ENCODE measurements at regions not wholly inside any gene's neighbourhood (a gene's known extent, or its start where the extent isn't known, plus 50 kb on each side); places are given as distances from the start of the nearest gene placed in this dataset.
A peak's percentile ranks its signal among the peaks of the same experiment; 100 is the strongest.

GRCh38 chr10:128470321-128470965 lies 344.2 kb upstream of the MKI67 start:
- H3K27ac ChIP-seq (ENCODE audit: extremely low read depth, low read depth, low read length) = no peak overlapping the region
- TF ChIP-seq HLTF (IDR thresholded peaks at IDR 0.05) = no peak
- H3K9me1 ChIP-seq (ENCODE audit: control insufficient read depth, insufficient read depth, low read length) = peaks cover 4% of the 10 kb centered on the region
- DNase-seq (ENCODE audit: extremely low read depth in 1 of 4, low spot score in 3 of 4) (no peak), FAIRE-seq (no peak), ATAC-seq (0 out of 3 replicates have a peak, but pooled peaks have one; percentile 18)
- H3K9ac ChIP-seq (ENCODE audit: insufficient read depth in 1 of 2, low read depth in 2 of 2, low read length in 2 of 2) = no peak overlapping the region
- no peaks in the 10 kb centered on the region for H3K36me3 ChIP-seq (ENCODE audit: control insufficient read depth, insufficient read depth, low read length)
- no peak overlapping the region for H3K4me3 ChIP-seq
- peaks cover 2 to 73% of the 10 kb centered on the region in 2 experiments; a peak in 4 of 5 replicates for H3K27me3 ChIP-seq (ENCODE audit: control insufficient read depth in 2 of 2, insufficient read depth in 2 of 2, low read length in 2 of 2)
- ChIA-PET CTCF (ENCODE audit: low intra/inter-chr PET ratio) (no interaction called here), POLR2A (no interaction called here)
- H3K4me2 ChIP-seq (ENCODE audit: insufficient read depth, low read length) = no peak overlapping the region
- H4K20me1 ChIP-seq (replicated peaks; ENCODE audit: control insufficient read depth, insufficient read depth, low read length) = no peaks in the 10 kb centered on the region
- H3K9me3 ChIP-seq (replicated peaks; ENCODE audit: control insufficient read depth, insufficient read depth, low read depth, low read length) = no peaks in the 10 kb centered on the region
- intact Hi-C loops (cut with micrococcal nuclease) = no loop called here
- no peaks in the 10 kb centered on the region for H3K79me2 ChIP-seq (ENCODE audit: control insufficient read depth, insufficient read depth, low read length)
- H2AFZ ChIP-seq (ENCODE audit: low read depth, low read length) = no peak overlapping the region
- 7% methylated on average over 27 of the region's 34 CpGs for WGBS (ENCODE audit: insufficient coverage, low coverage, missing lambda C conversion rate)
- in situ Hi-C loops (cut with MboI) = no loop called here
- peaks cover 0 to 4% of the 10 kb centered on the region in 2 experiments; a peak in 1 of 5 replicates for H3K4me1 ChIP-seq (replicated peaks in 1 of 2; ENCODE audit: control insufficient read depth in 2 of 2, insufficient read depth in 2 of 2, low read length in 2 of 2)
- BruUV-seq (replicated peaks) = no TSS peak

- H3K4me1 ChIP-seq (replicated peaks in 1 of 2; ENCODE audit: control insufficient read depth in 2 of 2, insufficient read depth in 2 of 2, low read length in 2 of 2) = peaks cover 0 to 7% of the 10 kb centered on the region in 2 experiments; a peak in 2 of 5 replicates
- intact Hi-C loops (cut with micrococcal nuclease) (no loop called here), in situ Hi-C loops (cut with MboI) (no loop called here)
- H4K20me1 ChIP-seq (replicated peaks; ENCODE audit: control insufficient read depth, insufficient read depth, low read length) = no peaks in the 10 kb centered on the region
- no peak overlapping the region for H2AFZ ChIP-seq (ENCODE audit: low read depth, low read length)
- 34% methylated on average over 6 of the region's 12 CpGs for WGBS (ENCODE audit: insufficient coverage, low coverage, missing lambda C conversion rate)
- H3K4me2 ChIP-seq (ENCODE audit: insufficient read depth, low read length) = no peak overlapping the region
- no peaks in the 10 kb centered on the region for H3K79me2 ChIP-seq (ENCODE audit: control insufficient read depth, insufficient read depth, low read length)
- H3K4me3 ChIP-seq = no peak overlapping the region
- no peak overlapping the region for H3K9ac ChIP-seq (ENCODE audit: insufficient read depth in 1 of 2, low read depth in 2 of 2, low read length in 2 of 2)
- no TSS peak for BruUV-seq (replicated peaks)
- peaks cover 2 to 73% of the 10 kb centered on the region in 2 experiments; a peak in 4 of 5 replicates for H3K27me3 ChIP-seq (ENCODE audit: control insufficient read depth in 2 of 2, insufficient read depth in 2 of 2, low read length in 2 of 2)
- H3K36me3 ChIP-seq (ENCODE audit: control insufficient read depth, insufficient read depth, low read length) = no peaks in the 10 kb centered on the region
- H3K9me1 ChIP-seq (ENCODE audit: control insufficient read depth, insufficient read depth, low read length) = peaks cover 4% of the 10 kb centered on the region
- FAIRE-seq (no peak), ATAC-seq (no peak), DNase-seq (ENCODE audit: extremely low read depth in 1 of 4, low spot score in 3 of 4) (no peak)
- H3K9me3 ChIP-seq (replicated peaks; ENCODE audit: control insufficient read depth, insufficient read depth, low read depth, low read length) = no peaks in the 10 kb centered on the region
- no peak for TF ChIP-seq STAT5B (CRISPR knock-in tag; IDR thresholded peaks at IDR 0.05)
- TF ChIP-seq TRIM28 (IDR thresholded peaks at IDR 0.05) = no peak
- no peak for TF ChIP-seq CREB5 (CRISPR knock-in tag; IDR thresholded peaks at IDR 0.05)
- no peak for TF ChIP-seq SNRNP70 (optimal IDR thresholded peaks at IDR 0.05; ENCODE audit: low read depth, low read length)
- no peak for TF ChIP-seq ZFPM2 (CRISPR knock-in tag; IDR thresholded peaks at IDR 0.05)
- TF ChIP-seq ZC3H8 (IDR thresholded peaks at IDR 0.05) = no peak
- ChIA-PET CTCF (ENCODE audit: low intra/inter-chr PET ratio) (no interaction called here), POLR2A (no interaction called here)
- no peak overlapping the region; the same call in 2 of the 3 replicates for H3K27ac ChIP-seq (ENCODE audit: extremely low read depth, low read depth, low read length)
Observed at GRCh38 chr10:128471151-128471550, 344.9 kb upstream of the MKI67 start.

Data from K562 (cell line).